Endodermal cell (in vitro differentiated cells): ENCODE measurements at regions not wholly inside any gene's neighbourhood (a gene's known extent, or its start where the extent isn't known, plus 50 kb on each side); places are given as distances from the start of the nearest gene placed in this dataset.
A peak's percentile ranks its signal among the peaks of the same experiment; 100 is the strongest.

Source experiments
- DNase-seq: peaks from one replicate; pipeline ENCODE4 v3.0.0-alpha.2; 2017
- H3K27ac ChIP-seq: 2 replicates; pipeline ENCODE4 v1.5.1; 2013; ENCODE audit warnings: mild to moderate bottlenecking, low read depth, low read length, moderate library complexity
- H3K27me3 ChIP-seq: 2 replicates; pipeline ENCODE4 v1.6.1; 2013; ENCODE audit warnings: mild to moderate bottlenecking, low read length, moderate library complexity; ENCODE audit not compliant: insufficient read depth, control insufficient read depth, poor library complexity, severe bottlenecking
- H3K36me3 ChIP-seq: 2 replicates; pipeline ENCODE4 v1.7.0; 2013; ENCODE audit warnings: mild to moderate bottlenecking, low read length, moderate library complexity; ENCODE audit not compliant: control insufficient read depth, insufficient read depth
- H3K4me1 ChIP-seq: one replicate; pipeline ENCODE4 v1.7.0; 2013; ENCODE audit warnings: low read length; ENCODE audit not compliant: control insufficient read depth, insufficient read depth
- H3K4me3 ChIP-seq: 2 replicates; pipeline ENCODE4 v1.5.1; 2013; ENCODE audit warnings: mild to moderate bottlenecking, low read length, moderate library complexity
- H3K9ac ChIP-seq: 2 replicates; pipeline ENCODE4 v1.6.1; 2013; ENCODE audit warnings: mild to moderate bottlenecking, low read length, moderate library complexity; ENCODE audit not compliant: poor library complexity, severe bottlenecking; ENCODE audit errors: extremely low read depth
- H3K9me3 ChIP-seq: 2 replicates; pipeline ENCODE4 v1.6.1; 2013; ENCODE audit warnings: mild to moderate bottlenecking, low read length, moderate library complexity; ENCODE audit not compliant: control insufficient read depth
- H3K27ac Mint-ChIP-seq: 2 replicates; pipeline ENCODE4 v1.8.0; 2020; ENCODE audit warnings: mixed read lengths
- H3K27me3 Mint-ChIP-seq: 2 replicates; pipeline ENCODE4 v1.8.0; 2021; ENCODE audit warnings: mild to moderate bottlenecking, mixed read lengths; ENCODE audit not compliant: insufficient read depth
- H3K36me3 Mint-ChIP-seq: 2 replicates; pipeline ENCODE4 v1.8.0; 2020; ENCODE audit warnings: low read depth, mixed read lengths
- H3K4me1 Mint-ChIP-seq: 2 replicates; pipeline ENCODE4 v1.8.0; 2020; ENCODE audit warnings: mixed read lengths
- H3K4me3 Mint-ChIP-seq: 2 replicates; pipeline ENCODE4 v1.8.0; 2020; ENCODE audit warnings: mild to moderate bottlenecking, moderate library complexity, mixed read lengths
- H3K9me3 Mint-ChIP-seq: 2 replicates; pipeline ENCODE4 v1.8.0; 2020; ENCODE audit warnings: mild to moderate bottlenecking, mixed read lengths
- CTCF ChIP-seq: fragments of 200-600 bp; sonication (generic); conservative IDR thresholded peaks from 2 replicates; pipeline ENCODE4 v1.5.0; 2021; ENCODE audit warnings: antibody characterized with exemption, mild to moderate bottlenecking
- WGBS, 2 experiments: methylation state at CpG; one replicate each; pipeline versions ENCODE4 v1.1.5 to v1.1.7; 2013; ENCODE audit warnings: missing lambda C conversion rate in 2 of 2, mixed read lengths in 1 of 2; ENCODE audit not compliant: insufficient coverage in 1 of 2, insufficient read length in 1 of 2; 5-methylcytosine and 5-hydroxymethylcytosine counted together

GRCh38 chr4:178351185-178351584, 908.9 kb upstream of the AGA start:
- no peaks in the 10 kb centered on the region for H3K4me1 Mint-ChIP-seq
- no peak for TF ChIP-seq CTCF
- no peaks in the 10 kb centered on the region for H3K27me3 ChIP-seq
- H3K4me3 ChIP-seq = no peak overlapping the region
- no peak overlapping the region for H3K4me3 Mint-ChIP-seq
- H3K36me3 Mint-ChIP-seq = no peaks in the 10 kb centered on the region
- peaks cover 5% of the 10 kb centered on the region for H3K9me3 ChIP-seq
- no peak overlapping the region for H3K27ac Mint-ChIP-seq
- no peaks in the 10 kb centered on the region for H3K36me3 ChIP-seq
- H3K9ac ChIP-seq = no peak overlapping the region
- peaks cover 3% of the 10 kb centered on the region for H3K9me3 Mint-ChIP-seq
- no peak overlapping the region for H3K27ac ChIP-seq
- H3K4me1 ChIP-seq = no peaks in the 10 kb centered on the region
- DNase-seq = no peak
- H3K27me3 Mint-ChIP-seq = no peaks in the 10 kb centered on the region

- no peak overlapping the region for H3K27ac ChIP-seq
- 95 to 100% methylated on average over 2 of the region's 2 CpGs for WGBS, 2 experiments
- H3K27me3 Mint-ChIP-seq = no peaks in the 10 kb centered on the region
- no peak overlapping the region for H3K4me3 Mint-ChIP-seq
- H3K4me1 ChIP-seq = no peaks in the 10 kb centered on the region
- no peaks in the 10 kb centered on the region for H3K36me3 Mint-ChIP-seq
- no peaks in the 10 kb centered on the region for H3K36me3 ChIP-seq
- H3K4me3 ChIP-seq = no peak overlapping the region
- peaks cover 5% of the 10 kb centered on the region for H3K9me3 ChIP-seq
- no peak overlapping the region for H3K9ac ChIP-seq
- peak; percentile 58 for TF ChIP-seq CTCF
- no peaks in the 10 kb centered on the region for H3K4me1 Mint-ChIP-seq
- H3K27me3 ChIP-seq = no peaks in the 10 kb centered on the region
- peaks cover 3% of the 10 kb centered on the region for H3K9me3 Mint-ChIP-seq
- no peak overlapping the region for H3K27ac Mint-ChIP-seq
- no peak for DNase-seq
Measured at GRCh38 chr4:178356725-178357124, 914.5 kb upstream of the AGA start.

- no peaks in the 10 kb centered on the region for H3K9me3 ChIP-seq
- H3K27ac ChIP-seq = no peak overlapping the region
- no peak overlapping the region for H3K9ac ChIP-seq
- no peaks in the 10 kb centered on the region for H3K9me3 Mint-ChIP-seq
- no peak for DNase-seq
- H3K4me3 ChIP-seq = no peak overlapping the region
- no peaks in the 10 kb centered on the region for H3K4me1 Mint-ChIP-seq
- TF ChIP-seq CTCF = no peak
- WGBS, 2 experiments = 88% methylated on average over 2 of the region's 2 CpGs; no CpG with 5 or more reads in 1 of the 2 experiments
- no peaks in the 10 kb centered on the region for H3K27me3 Mint-ChIP-seq
- no peaks in the 10 kb centered on the region for H3K27me3 ChIP-seq
- no peak overlapping the region for H3K4me3 Mint-ChIP-seq
- no peaks in the 10 kb centered on the region for H3K36me3 ChIP-seq
- H3K4me1 ChIP-seq = no peaks in the 10 kb centered on the region
- no peak overlapping the region for H3K27ac Mint-ChIP-seq
- no peaks in the 10 kb centered on the region for H3K36me3 Mint-ChIP-seq
Measured at GRCh38 chr4:178385481-178385880, 943.2 kb upstream of the AGA start.
